NOMO-1 treated with dmso at 0.1 percent for 144 hours (cell line): ENCODE measurements at regions not wholly inside any gene's neighbourhood (a gene's known extent, or its start where the extent isn't known, plus 50 kb on each side); places are given as distances from the start of the nearest gene placed in this dataset.

Source experiments
- DNase-seq: peaks from one replicate; lab custom pipeline; 2025; ENCODE audit not compliant: unreplicated experiment; lab: John Stamatoyannopoulos, UW

DNA sequence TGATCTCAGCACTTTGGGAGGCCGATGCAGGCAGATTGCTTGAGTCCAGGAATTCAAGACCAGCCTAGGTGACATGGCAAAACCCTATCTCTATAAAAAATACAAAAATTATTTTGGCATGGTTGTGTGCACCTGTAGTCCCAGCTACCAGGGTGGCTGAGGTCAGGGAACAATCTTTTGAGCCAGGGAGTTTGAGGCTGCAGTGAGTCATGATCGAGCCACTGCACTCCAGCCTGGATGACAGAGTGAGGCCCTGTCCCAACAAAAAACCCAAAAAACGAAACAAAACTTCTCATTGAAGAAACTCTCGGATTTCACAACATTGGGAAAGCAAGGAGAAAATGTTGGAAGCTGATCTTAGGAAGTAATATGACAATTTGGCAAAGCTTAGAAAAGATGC, 317.3 kb upstream of the MGAT5 start:
- DNase-seq = no peak

DNA sequence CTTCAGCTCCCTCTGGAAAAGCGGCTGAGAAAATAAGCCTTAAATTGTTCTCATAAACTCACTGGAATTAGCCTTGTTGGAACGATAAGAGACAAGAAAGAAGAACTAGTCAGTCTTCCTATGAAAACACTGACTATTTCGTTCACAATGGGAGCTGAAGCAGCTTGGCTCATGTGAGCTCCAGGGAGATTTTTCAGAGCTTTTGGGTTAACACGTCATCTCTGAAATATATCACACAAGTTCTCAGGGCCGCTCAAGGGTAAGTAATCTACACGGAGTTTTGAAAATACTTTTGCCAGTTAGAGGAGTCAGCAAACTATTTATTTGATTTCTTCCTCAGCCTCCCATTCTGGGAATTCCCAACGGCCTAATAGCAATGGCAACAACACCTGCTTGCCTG, 316.2 kb upstream of the MGAT5 start:
- no peak for DNase-seq

DNA sequence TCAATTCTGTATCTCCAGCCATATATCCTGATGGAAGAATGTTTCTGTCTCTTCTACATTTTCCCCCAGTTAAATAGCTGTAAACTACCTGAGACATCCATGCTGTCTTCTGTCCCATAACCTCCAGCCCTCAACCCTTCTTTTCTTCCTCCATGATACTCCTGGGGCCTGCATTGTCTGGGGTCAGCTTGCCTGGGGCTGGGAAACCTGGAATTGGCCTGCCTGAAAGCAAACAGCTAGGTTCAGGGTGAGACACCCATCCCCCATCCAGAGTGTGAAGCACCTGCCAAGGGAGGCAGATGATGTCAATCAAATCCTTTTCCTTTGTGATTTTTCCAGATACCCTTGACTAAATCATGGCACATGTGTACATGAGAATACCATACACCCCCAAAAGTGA, 313.7 kb upstream of the MGAT5 start:
- DNase-seq = no peak

DNA sequence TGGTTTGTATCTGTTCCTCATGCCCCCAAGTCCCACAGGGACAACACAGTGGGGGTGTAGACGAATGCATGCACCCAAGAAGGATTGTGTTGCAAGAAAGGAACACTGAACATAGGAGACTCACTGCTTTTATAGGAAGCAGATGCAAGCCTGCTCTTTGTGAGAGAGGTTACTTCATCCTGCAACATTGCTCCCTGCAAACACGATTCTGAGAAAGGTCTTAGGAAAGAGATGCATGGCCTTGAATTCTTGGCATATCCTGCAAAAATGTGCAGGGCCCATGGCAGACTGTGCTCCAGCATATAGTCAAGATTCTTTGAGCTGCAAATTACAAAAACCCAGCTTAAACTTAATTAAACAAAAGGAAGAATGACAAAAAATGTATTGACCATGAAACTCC, 312.2 kb upstream of the MGAT5 start:
- DNase-seq = no peak

DNA sequence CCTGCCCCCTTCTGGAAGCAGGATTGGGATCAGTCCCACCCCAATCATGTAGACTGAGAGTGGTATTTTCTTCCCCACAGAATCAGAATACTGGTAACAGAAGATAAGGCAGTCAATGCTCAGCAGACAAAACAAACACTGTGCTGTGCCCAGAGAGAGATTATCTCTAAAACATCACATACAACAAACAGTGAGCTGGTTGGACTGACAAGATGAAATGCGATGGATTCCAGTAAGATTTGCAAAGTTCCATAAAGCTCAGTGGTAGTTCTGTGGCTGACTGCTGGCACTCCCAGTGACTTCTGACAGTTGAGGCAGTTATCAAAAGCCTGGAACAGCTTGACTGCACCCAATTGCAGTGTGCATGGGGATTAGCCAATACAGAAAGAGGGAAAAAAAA, 311.5 kb upstream of the MGAT5 start:
- DNase-seq = no peak

DNA sequence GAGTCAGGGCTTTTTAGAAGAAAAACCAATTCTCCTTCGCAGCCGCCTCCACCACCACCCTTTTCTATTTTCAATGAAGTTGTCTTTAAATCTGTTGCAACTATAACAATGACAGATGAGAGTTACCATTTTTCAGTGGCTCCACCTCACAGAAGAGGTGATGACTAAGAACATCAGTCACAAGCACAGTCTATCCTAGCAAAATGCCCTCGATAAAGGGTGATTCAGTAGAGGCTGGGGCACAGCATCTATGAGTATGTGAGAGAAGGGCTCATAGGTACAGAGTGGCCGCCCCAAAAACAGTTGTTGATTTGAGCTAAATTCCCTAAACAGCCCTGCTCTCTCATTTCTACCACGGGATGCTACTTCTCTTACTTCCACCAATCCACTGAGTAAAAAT, 310.8 kb upstream of the MGAT5 start:
- no peak for DNase-seq

DNA sequence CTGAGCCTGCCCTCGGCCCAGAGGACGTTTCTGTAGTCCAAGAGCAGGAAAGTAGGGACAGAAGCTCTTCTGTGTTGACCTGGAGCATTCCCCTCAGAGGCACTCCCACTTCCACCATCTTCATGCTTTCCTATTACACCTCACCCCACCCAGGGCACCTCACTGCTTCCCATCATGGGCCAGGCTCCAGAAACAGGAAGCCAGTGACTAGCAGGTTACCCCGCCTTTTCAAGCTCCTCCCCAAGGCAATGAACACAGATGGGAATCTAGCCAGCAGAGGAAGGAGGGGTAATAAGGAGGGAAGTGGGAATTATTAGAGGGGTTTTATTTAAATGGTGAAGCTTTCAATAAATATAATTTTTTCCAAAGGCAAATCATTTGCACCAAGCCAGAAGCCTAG, 308.8 kb upstream of the MGAT5 start:
- no peak for DNase-seq

DNA sequence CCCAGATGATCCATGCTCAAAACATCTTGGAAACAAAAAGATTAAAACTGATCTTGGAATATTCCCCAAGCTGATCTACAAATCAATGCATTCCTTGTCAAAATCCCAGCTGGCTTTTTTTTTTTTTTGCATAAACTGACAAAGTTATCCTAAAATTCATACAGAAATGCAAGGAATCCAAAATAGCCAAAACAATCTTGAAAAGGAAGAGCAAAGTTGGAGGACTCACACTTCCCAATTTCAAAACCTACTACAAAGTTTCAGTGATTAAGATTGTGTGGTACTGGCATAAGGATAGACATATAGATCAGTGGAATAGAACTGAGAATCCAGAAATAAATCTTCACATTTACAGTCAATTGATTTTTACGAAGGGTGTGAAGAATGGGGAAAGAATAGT, 306.8 kb upstream of the MGAT5 start:
- no peak for DNase-seq

DNA sequence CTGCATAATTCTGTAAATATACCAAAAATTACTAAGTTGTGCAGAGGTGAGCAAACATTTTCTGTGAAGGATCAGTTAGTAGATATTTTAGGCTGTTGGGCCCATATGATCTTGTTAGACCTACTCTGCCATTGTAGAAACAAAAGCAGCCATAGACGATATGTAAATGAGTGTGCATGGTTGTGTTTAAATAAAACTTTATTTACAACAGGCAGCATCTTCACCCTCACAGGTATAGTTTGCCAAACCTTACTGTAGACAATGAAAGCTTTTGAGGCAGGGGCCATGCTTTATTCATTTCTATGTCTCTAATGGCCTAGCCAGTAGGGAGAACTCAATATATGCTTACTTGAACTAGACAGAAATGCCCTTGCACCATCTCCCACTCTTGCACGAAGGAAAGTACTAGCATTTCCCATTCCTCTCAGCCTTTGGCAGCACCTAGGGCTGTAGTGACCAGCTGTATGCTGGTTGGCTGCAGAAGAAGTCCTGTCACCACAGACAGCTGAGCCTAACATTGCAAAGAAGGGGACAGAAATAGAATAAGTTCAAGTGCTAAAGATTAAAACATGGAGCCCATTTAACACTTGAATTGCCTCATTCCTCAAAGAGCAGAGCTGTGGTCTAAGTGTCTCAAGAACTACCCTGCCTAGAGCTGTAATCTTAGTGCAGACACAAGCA, 305.1 kb upstream of the MGAT5 start:
- no peak for DNase-seq

DNA sequence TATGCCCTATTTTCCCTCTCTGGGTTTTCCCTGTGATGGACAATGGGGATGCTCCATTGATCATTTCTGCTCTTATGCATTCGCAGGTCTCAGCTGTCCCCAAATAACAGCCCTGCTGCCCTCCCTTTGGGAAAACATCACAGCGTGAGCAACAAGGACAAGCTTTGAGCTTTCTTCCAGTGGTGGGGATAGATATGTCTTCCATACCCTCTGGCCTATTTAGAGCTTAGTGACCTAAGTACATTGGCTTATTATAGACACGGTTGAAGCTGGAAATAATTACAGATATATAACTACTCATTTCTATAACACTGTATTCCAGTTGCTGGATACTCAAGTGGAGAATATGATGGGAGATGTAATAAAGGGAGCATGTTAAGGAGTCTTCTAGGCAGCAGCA, 304.3 kb upstream of the MGAT5 start:
- DNase-seq = no peak

DNA sequence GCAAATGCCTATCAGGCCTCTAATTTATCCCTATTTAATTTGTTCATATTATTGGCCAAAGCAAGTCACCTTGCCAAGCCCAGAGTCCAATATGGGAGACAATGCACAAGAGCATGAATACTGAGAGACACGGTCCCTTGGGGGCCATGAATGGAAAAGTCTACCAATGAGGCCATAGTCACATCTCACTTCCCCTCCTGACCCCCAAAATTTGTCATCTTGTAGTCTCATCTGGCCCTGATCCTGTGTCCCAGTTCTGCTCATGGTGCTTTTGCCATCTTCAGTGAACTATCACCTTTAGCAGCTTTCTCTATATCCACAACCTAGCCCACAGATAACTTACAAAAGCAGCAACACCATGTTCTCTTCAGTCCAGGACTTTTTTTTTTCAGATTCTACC, 302.7 kb upstream of the MGAT5 start:
- DNase-seq = no peak

DNA sequence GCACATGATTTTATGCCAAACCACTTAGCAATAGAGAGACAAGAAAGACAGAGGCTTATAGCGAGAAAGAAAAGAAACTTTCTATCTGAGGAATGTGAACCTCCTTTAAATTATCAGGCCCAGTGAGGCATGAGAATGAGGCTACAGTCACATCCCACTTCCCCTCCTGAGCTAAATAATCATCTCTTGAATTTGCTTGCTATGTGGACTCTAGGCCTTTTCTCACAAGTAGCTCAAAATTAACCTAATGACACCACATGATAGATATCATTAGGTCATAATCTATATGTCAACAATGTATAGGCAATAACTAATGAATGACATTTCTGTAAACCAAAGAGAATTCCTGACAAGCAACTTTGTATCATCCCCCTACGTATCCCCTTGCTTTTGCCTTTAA, 301.5 kb upstream of the MGAT5 start:
- no peak for DNase-seq

DNA sequence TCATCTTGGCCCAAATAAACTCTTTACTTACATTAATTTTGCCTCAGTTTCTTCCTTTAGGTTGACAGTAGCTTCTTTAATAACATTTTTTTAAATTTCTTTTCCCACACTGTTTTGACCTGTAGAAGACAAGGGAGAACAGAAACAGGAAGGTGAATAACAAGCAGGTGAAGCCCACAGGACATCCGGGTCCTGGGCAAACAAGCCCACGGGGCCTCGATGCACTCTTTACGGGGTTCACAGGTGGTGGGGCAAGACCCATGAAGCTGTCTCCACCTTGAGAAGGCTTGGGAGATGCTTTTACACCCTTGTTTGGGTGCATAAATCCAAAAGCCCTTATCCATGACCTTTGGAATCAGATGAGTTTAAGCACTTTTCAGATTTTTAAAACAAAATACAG, 301.0 kb upstream of the MGAT5 start:
- no peak for DNase-seq

DNA sequence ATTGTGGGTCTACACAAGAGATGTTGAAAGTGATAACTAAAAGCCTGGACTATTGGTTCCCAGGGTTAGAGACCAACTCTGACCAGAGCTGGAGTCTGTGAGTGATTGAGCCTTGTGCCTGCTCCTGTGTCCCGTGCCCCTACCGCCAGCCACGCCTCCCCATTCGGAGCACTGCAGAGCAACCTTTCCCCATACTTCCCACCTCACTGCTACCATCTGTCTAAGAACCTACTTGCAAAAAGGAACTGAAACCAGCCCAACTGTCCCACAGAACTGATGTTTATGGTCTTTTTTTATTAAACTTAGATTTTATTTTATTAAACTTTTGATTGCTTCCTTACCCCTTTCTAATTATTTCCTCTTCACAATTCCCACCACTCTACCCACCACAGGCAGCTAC, 300.3 kb upstream of the MGAT5 start:
- DNase-seq = peak; percentile 88

DNA sequence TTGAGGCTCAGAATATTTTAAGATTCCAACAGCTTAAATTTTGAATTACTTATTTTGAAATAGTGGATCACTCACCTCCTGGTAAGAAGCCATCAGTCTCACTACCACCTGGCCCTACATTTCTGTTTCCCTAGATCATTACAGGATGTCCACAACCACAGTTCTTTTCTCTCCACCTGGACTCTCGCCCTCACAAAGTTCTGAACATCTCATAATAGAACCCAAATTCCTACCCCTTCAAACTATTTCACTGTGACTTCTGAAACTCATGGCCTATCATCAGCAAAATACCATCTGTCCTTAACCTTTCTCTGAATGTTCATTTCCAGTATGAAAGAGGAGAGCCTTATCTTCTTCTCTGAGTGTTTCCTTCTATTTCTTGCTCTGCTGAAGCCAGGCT, 299.2 kb upstream of the MGAT5 start:
- DNase-seq = no peak

DNA sequence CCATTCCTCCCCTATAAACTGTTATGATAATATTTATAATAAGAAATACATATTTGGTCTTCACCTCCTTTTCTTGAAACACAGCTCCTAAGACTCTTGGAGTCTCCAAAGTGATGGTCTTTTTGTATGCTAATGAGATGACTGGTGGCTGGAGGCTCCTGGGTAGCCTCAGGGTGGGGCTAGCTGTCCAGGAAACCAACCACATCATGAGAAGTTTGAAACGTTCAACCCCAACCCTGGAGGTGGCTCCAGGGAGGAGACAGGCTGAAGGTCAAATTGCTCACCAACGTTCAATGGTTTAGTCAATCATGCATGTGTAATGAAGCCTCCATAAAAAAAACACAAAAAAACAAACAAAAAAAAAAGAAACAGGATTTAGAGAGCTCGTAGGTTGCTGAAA, 298.7 kb upstream of the MGAT5 start:
- no peak for DNase-seq

DNA sequence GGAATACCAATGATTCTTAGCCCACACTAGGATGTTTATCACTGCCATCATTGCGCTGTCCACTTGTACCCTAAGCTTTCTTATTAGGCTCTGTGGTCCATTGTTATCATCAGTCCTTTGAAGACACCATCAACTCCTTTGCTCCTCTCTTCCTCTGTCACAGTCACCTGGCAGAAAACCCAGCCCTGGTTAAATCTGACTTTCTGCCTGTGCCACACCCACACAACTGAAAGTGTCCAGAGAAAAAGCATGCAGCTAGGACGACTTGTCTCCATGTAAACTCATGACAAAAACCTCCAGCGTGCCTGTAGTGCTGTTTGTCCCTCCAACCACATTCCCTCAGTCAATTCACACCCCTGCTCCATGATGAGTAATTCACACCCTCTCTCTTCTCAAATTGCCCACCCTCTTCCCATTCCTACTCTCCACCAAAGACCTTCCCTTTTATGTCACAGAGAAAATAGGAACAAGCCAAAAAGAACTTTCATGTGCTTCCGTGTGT, 297.4 kb upstream of the MGAT5 start:
- no peak for DNase-seq

DNA sequence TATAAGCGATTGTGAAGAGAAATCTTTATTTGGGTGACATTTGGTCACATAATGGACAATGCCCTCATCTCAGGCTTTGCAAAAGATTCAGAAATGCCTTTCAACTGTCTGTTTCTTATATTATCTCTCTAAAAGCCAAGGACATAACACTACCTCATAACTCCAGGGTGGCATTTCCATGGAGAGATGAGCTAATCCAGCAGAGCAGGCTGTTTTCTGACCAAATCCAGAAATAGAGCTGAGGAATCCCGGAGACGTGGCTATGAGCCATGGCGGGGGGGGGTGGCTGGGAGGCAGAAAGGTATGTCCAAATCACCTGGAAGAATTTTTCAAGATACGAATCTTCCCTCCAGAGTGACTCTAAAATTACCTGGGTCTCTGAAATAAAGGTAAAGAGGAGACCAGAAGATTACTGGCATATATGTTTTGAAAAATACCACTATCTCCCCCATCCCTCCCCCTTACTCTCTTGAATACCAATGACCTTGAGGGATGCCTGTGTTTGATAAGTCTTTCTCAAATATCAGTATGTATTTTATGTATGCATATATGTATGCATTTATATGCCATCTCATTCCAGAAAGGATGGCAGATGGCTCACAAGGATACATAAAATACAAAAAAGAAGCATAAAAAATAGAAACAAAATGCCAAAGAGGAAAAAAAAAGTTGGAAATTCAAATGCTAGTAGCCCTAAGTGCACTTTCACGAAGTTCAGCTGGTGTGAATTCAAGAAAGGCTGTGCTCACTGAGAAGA, 296.0 kb upstream of the MGAT5 start:
- DNase-seq = no peak

DNA sequence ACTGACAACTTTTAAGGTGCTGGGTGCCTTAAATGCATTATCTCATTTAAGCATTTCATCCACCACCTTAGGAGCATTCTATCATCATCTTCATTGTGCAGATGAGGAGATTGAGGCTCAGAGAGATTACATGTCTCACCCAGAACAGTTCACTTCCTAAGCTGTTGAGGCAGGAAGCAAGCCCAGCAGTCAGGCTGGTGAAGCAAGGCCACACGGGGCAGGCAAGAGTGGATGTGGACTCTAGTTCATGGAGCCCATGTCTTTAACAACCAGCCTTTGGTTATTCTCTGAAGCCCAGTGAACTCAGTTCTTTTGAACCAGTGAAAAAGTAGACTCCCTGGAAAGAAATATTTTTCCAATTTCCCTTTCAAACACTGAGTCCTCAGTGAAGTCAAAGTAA, 294.8 kb upstream of the MGAT5 start:
- no peak for DNase-seq

DNA sequence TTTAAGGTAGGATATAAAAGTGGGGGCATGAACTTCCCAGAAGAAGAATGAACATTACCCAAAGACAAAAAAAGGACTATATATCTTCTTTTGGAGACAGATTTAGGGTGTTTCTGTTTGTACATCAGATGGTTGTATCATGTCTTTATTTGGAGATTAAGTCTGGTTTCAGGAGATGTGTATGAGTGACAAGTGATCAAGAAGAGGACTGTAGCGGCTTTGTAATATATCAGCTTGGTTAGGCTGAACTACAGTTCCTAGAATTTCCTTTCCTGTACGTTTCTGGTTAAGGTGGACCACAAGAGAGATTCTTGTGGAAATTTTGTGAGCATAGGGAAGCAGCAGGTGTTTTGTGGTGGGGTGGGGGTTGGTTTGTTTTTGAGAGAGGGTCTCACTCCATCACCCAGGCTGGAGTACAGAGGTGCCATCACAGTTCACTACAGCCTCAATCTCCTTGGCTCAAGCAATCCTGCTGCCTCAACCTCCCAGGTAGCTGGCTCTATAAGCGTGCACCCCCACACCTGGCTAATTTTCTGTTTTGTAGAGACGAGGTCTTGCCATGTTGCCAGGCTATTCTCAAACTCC, 287.1 kb upstream of the MGAT5 start:
- DNase-seq = no peak

DNA sequence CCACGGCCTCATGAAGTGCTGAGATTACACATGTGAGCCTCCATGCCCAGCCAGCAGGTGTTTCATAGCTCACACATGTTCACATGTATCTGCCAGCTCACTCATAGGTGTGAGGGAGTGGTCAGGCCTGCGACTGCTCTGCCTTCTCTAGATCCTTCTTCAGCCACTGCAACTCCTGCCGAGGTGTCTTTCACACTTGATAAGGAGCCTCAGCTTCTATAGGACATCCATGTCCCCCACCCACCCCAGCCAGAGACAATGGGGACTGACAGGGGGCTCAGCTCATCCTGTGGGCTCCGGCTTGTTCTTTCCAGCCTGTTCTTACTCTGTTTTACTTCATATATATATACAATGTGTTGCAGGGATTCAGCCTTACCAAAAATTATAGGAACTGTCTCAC, 286.5 kb upstream of the MGAT5 start:
- no peak for DNase-seq

DNA sequence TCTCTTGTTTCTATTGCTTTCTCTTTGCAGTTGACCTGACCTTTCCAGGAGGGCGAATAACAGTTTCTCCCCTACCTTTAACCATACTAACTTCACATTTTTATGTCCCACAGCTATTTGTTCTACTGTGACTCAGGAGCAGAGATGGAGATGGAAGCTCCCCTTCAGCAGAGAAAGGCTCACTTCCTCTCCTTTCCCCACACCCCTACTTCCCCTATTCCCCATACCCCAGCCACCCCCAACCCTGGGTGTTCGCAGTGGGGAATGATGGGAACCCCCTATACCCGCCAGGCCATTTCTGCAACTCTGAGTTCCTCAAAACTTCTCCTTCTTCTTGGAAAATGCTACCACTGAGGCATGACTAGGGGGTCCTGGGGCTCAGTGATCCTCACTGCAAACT, 285.4 kb upstream of the MGAT5 start:
- peak; percentile 32 for DNase-seq
